ENCODE measurements at regions not wholly inside any gene's neighbourhood (a gene's known extent, or its start where the extent isn't known, plus 50 kb on each side); places are given as distances from the start of the nearest gene placed in this dataset.

- no peaks in the 10 kb centered on the region for H3K27me3 ChIP-seq (ENCODE audit: control insufficient read depth, low read length)
- H3K9me2 ChIP-seq (replicated peaks; ENCODE audit: control insufficient read depth, low read length) = no peaks in the 10 kb centered on the region
- H3K4me1 ChIP-seq (ENCODE audit: control insufficient read depth, low read length) = no peaks in the 10 kb centered on the region
- H3K27ac ChIP-seq (ENCODE audit: low read depth, low read length) = no peak overlapping the region
- H4K20me1 ChIP-seq (ENCODE audit: control insufficient read depth, insufficient read depth, low read depth, low read length) = no peaks in the 10 kb centered on the region
- no peak overlapping the region for H3K4me3 ChIP-seq (ENCODE audit: low read length)
- H3K36me3 ChIP-seq (ENCODE audit: control insufficient read depth, low read length) = no peaks in the 10 kb centered on the region
- no peak for TF ChIP-seq CTCF (IDR thresholded peaks at IDR 0.05; ENCODE audit: low read depth, low read length, poor library complexity, severe bottlenecking)
- no peak for TF ChIP-seq EZH2phosphoT487 (IDR thresholded peaks at IDR 0.05; ENCODE audit: borderline replicate concordance, low read length)
- H3K4me2 ChIP-seq (ENCODE audit: low read length) = no peak overlapping the region
- no peaks in the 10 kb centered on the region for H3K79me2 ChIP-seq (ENCODE audit: control insufficient read depth, low read length)
- no peaks in the 10 kb centered on the region for H3F3A ChIP-seq (ENCODE audit: control insufficient read depth, insufficient read depth)
- no peaks in the 10 kb centered on the region for H3K9me3 ChIP-seq (ENCODE audit: control insufficient read depth, insufficient read depth, low read length)
These were observed 1055.5 kb upstream of the KLHL29 start for GRCh38 chr2:22329211-22330154.

GRCh38 chr2:22336414-22336813 lies 1048.6 kb upstream of the KLHL29 start:
- Histone ChIP-seq H3K27me3 (ENCODE audit: control insufficient read depth, low read length) (no peaks in the 10 kb centered on the region), H3K9me3 (ENCODE audit: control insufficient read depth, insufficient read depth, low read length) (no peaks in the 10 kb centered on the region), H3K4me3 (ENCODE audit: low read length) (no peak overlapping the region), H3K79me2 (ENCODE audit: control insufficient read depth, low read length) (no peaks in the 10 kb centered on the region), H3K9me2 (replicated peaks; ENCODE audit: control insufficient read depth, low read length) (no peaks in the 10 kb centered on the region), H3K4me1 (ENCODE audit: control insufficient read depth, low read length) (no peaks in the 10 kb centered on the region), H3K36me3 (ENCODE audit: control insufficient read depth, low read length) (no peaks in the 10 kb centered on the region), H3K4me2 (ENCODE audit: low read length) (no peak overlapping the region), H4K20me1 (ENCODE audit: control insufficient read depth, insufficient read depth, low read depth, low read length) (no peaks in the 10 kb centered on the region), H3K27ac (ENCODE audit: low read depth, low read length) (no peak overlapping the region), H3F3A (ENCODE audit: control insufficient read depth, insufficient read depth) (no peaks in the 10 kb centered on the region)
- no peak for TF ChIP-seq CTCF (IDR thresholded peaks at IDR 0.05; ENCODE audit: low read depth, low read length, poor library complexity, severe bottlenecking)
- no peak for TF ChIP-seq EZH2phosphoT487 (IDR thresholded peaks at IDR 0.05; ENCODE audit: borderline replicate concordance, low read length)

GRCh38 chr2:22340716-22341115 lies 1044.3 kb upstream of the KLHL29 start:
- Histone ChIP-seq H3K27ac (ENCODE audit: low read depth, low read length) (no peak overlapping the region), H3K79me2 (ENCODE audit: control insufficient read depth, low read length) (no peaks in the 10 kb centered on the region), H3K36me3 (ENCODE audit: control insufficient read depth, low read length) (no peaks in the 10 kb centered on the region), H3K9me3 (ENCODE audit: control insufficient read depth, insufficient read depth, low read length) (no peaks in the 10 kb centered on the region), H3K4me1 (ENCODE audit: control insufficient read depth, low read length) (no peaks in the 10 kb centered on the region), H3K4me2 (ENCODE audit: low read length) (no peak overlapping the region), H3F3A (ENCODE audit: control insufficient read depth, insufficient read depth) (no peaks in the 10 kb centered on the region), H3K27me3 (ENCODE audit: control insufficient read depth, low read length) (no peaks in the 10 kb centered on the region), H3K9me2 (replicated peaks; ENCODE audit: control insufficient read depth, low read length) (no peaks in the 10 kb centered on the region), H4K20me1 (ENCODE audit: control insufficient read depth, insufficient read depth, low read depth, low read length) (no peaks in the 10 kb centered on the region), H3K4me3 (ENCODE audit: low read length) (no peak overlapping the region)
- no peak for TF ChIP-seq CTCF (IDR thresholded peaks at IDR 0.05; ENCODE audit: low read depth, low read length, poor library complexity, severe bottlenecking)
- TF ChIP-seq EZH2phosphoT487 (IDR thresholded peaks at IDR 0.05; ENCODE audit: borderline replicate concordance, low read length) = no peak
